Mesothelial cell of epicardium (in vitro differentiated cells): ENCODE measurements at regions not wholly inside any gene's neighbourhood (a gene's known extent, or its start where the extent isn't known, plus 50 kb on each side); places are given as distances from the start of the nearest gene placed in this dataset.

Experiments
- DNase-seq, 2 experiments: peaks; one replicate each; pipeline ENCODE4 v3.0.0; 2021; ENCODE audit warnings: low spot score in 2 of 2; ENCODE audit not compliant: unreplicated experiment in 2 of 2
- H3K27ac Mint-ChIP-seq: 2 replicates; pipeline ENCODE4 v1.8.0; 2021; ENCODE audit warnings: mixed read lengths
- H3K27me3 Mint-ChIP-seq: 2 replicates; pipeline ENCODE4 v1.8.0; 2021; ENCODE audit warnings: low read depth, mixed read lengths
- H3K36me3 Mint-ChIP-seq: 2 replicates; pipeline ENCODE4 v1.8.0; 2021; ENCODE audit warnings: mixed read lengths
- H3K4me1 Mint-ChIP-seq: 2 replicates; pipeline ENCODE4 v1.8.0; 2021; ENCODE audit warnings: mixed read lengths
- H3K4me3 Mint-ChIP-seq: 2 replicates; pipeline ENCODE4 v1.8.0; 2021; ENCODE audit warnings: mild to moderate bottlenecking, moderate library complexity, mixed read lengths
- H3K9me3 Mint-ChIP-seq: 2 replicates; pipeline ENCODE4 v1.8.0; 2021; ENCODE audit warnings: mixed read lengths
- TF ChIP-seq, protein P1 (sequence below): fragments of 200-600 bp; sonication (generic); IDR thresholded peaks from one replicate; pipeline ENCODE4 v1.5.0; 2021; ENCODE audit warnings: antibody characterized with exemption; ENCODE audit not compliant: unreplicated experiment

DNA sequence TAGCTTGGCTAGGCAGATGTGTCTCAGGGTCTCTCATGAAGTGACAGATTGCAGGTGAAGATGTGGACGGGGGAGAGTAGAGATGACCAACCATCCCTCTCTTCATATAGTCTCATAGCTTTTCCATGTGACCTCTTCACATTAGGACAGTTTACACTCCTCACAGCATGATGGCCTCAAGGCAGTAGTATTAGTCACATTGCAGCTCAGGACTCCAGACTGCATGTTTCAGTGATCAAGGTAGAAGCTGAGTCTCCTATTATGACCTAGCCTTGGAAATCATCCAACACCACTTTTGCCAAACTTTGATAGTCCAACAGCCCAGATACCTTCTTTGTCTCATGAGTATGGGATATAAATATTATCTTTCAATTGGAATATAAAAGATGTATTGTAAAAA lies 147.7 kb downstream of the GASK1B start:
- peaks cover 5% of the 10 kb centered on the region for H3K27me3 Mint-ChIP-seq
- H3K9me3 Mint-ChIP-seq = peaks cover 28% of the 10 kb centered on the region
- no peak overlapping the region for H3K4me3 Mint-ChIP-seq
- TF ChIP-seq, protein P1, sequence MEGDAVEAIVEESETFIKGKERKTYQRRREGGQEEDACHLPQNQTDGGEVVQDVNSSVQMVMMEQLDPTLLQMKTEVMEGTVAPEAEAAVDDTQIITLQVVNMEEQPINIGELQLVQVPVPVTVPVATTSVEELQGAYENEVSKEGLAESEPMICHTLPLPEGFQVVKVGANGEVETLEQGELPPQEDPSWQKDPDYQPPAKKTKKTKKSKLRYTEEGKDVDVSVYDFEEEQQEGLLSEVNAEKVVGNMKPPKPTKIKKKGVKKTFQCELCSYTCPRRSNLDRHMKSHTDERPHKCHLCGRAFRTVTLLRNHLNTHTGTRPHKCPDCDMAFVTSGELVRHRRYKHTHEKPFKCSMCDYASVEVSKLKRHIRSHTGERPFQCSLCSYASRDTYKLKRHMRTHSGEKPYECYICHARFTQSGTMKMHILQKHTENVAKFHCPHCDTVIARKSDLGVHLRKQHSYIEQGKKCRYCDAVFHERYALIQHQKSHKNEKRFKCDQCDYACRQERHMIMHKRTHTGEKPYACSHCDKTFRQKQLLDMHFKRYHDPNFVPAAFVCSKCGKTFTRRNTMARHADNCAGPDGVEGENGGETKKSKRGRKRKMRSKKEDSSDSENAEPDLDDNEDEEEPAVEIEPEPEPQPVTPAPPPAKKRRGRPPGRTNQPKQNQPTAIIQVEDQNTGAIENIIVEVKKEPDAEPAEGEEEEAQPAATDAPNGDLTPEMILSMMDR = no peak
- peaks cover 7% of the 10 kb centered on the region for H3K36me3 Mint-ChIP-seq
- peaks cover 24% of the 10 kb centered on the region for H3K4me1 Mint-ChIP-seq
- no peak overlapping the region for H3K27ac Mint-ChIP-seq
- DNase-seq = no peak

DNA sequence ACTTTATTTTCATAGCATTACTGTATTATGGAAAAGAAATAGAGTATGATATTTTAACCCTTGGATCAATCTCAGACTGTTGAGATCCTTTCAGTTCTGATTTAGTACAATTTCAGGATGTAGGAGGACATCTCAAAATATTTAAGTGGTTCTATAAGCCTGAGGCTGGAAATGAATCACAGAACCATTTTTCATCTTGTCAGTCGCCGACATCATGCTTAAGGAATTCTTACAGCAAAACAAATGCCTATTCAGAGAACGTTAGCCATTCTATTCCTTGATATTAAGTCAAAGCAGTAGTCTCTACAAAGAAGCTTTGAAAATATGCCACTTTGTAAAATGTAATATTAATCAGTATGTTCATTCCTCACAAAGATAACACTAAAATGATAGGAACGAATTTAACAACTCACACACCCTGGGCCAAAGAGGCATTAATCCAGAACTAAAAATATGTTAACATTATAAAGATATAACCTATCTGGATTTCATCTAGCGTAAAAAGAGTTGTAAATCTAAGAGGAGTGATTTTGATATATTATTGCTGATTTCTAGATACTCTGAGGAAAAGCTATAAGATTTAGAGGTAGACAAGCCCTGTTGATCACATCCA lies 152.0 kb downstream of the GASK1B start:
- H3K27me3 Mint-ChIP-seq = peaks cover 5% of the 10 kb centered on the region

GRCh38 chr4:158020176-158020575 lies 152.6 kb downstream of the GASK1B start:
- no peak for DNase-seq
- Mint-ChIP-seq H3K27me3 (peaks cover 5% of the 10 kb centered on the region), H3K27ac (peak overlapping the region; percentile 87), H3K4me1 (peaks cover 43% of the 10 kb centered on the region), H3K36me3 (no peaks in the 10 kb centered on the region), H3K4me3 (no peak overlapping the region), H3K9me3 (peaks cover 4% of the 10 kb centered on the region)
- TF ChIP-seq, protein P1 = no peak

More for the DNA sequence above, 152.0 kb downstream of the GASK1B start:
- H3K27ac Mint-ChIP-seq = peak overlapping the region; percentile 87
- H3K4me1 Mint-ChIP-seq = peaks cover 43% of the 10 kb centered on the region
- DNase-seq = no peak
- peaks cover 4% of the 10 kb centered on the region for H3K9me3 Mint-ChIP-seq
- H3K4me3 Mint-ChIP-seq = no peak overlapping the region
- H3K36me3 Mint-ChIP-seq = no peaks in the 10 kb centered on the region
- TF ChIP-seq, protein P1 = no peak

DNA sequence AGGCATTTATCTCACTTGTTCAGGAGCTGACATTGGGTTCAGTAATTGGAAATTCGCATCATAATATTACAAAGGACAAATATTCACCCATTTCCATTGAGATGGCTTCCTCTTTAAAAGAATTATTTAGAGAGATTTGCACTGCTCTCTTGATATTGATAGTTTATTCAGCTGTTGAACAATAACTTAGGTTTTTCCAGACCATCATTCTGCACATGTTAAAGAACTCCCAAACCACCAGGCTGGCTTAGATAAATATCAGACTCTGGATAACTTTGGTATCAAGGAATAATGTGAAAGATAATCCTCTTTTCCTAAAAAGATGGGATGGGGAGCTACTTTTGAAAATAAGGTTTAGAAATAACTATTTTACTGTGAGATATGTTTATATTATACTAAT lies 154.0 kb downstream of the GASK1B start:
- H3K4me3 Mint-ChIP-seq = no peak overlapping the region
- H3K36me3 Mint-ChIP-seq = no peaks in the 10 kb centered on the region
- TF ChIP-seq, protein P1 = no peak
- no peak overlapping the region for H3K27ac Mint-ChIP-seq
- peaks cover 38% of the 10 kb centered on the region for H3K4me1 Mint-ChIP-seq
- no peak for DNase-seq
- peaks cover under 1% of the 10 kb centered on the region for H3K27me3 Mint-ChIP-seq
- H3K9me3 Mint-ChIP-seq = peaks cover 5% of the 10 kb centered on the region

DNA sequence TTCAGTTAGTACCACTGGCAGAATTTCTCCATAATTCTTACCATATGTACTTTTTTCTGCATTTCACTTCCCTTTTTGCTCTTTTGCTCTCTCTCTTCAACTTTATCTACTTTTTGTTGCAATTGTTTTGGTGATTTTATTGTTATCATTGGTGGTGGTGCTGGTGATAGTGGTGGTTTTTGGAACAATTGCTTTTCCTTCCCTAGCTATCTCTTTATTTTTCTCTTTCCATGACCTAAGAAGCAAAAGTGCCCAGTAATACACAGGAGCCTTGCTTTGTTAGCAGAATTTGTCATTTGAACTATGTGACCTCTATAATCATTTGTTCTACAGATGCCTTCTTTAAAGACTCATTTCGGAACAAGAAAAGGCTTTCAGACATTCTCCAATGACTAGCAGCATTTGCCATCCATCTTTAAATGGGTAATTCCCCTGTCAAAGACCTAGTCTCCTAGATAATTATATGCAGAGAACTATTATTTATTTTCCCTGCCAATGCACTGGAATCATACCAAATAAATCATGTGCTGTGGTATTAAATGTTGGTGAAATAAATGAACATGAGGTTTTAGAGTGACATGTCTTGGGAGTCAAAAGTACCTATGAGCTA lies 154.5 kb downstream of the GASK1B start:
- Mint-ChIP-seq H3K27me3 (no peaks in the 10 kb centered on the region), H3K27ac (peak overlapping the region; percentile 51), H3K9me3 (peaks cover 7% of the 10 kb centered on the region), H3K36me3 (peaks cover 1% of the 10 kb centered on the region), H3K4me3 (no peak overlapping the region), H3K4me1 (peaks cover 39% of the 10 kb centered on the region)
- DNase-seq = no peak
- TF ChIP-seq, protein P1 = no peak
